Osteoblast (primary cell): ENCODE measurements at regions not wholly inside any gene's neighbourhood (a gene's known extent, or its start where the extent isn't known, plus 50 kb on each side); places are given as distances from the start of the nearest gene placed in this dataset.
A peak's percentile ranks its signal among the peaks of the same experiment; 100 is the strongest.

Experiments
- DNase-seq: peaks from one replicate; pipeline ENCODE4 v3.0.0; 2011; ENCODE audit warnings: low spot score, mixed read lengths; ENCODE audit not compliant: insufficient read length; ENCODE audit errors: missing footprints
- H2AFZ ChIP-seq: 2 replicates; pipeline ENCODE4 v1.6.0; 2011; ENCODE audit warnings: mild to moderate bottlenecking, low read length
- H3K27ac ChIP-seq: 2 replicates; pipeline ENCODE4 v1.5.1; 2011; ENCODE audit warnings: mild to moderate bottlenecking, low read depth, low read length, moderate library complexity
- H3K27me3 ChIP-seq: 2 replicates; pipeline ENCODE4 v1.6.0; 2012; ENCODE audit warnings: mild to moderate bottlenecking, control low read depth, inconsistent platforms, low read length, moderate library complexity; ENCODE audit not compliant: insufficient read depth
- H3K36me3 ChIP-seq: 2 replicates; pipeline ENCODE4 v1.5.1; 2011; ENCODE audit warnings: mild to moderate bottlenecking, low read length, control low read depth, moderate library complexity; ENCODE audit not compliant: insufficient read depth
- H3K4me1 ChIP-seq: 2 replicates; pipeline ENCODE4 v1.5.1; 2011; ENCODE audit warnings: mild to moderate bottlenecking, low read length, control low read depth, moderate library complexity; ENCODE audit not compliant: insufficient read depth
- H3K4me2 ChIP-seq: 2 replicates; pipeline ENCODE4 v1.6.0; 2011; ENCODE audit warnings: mild to moderate bottlenecking, low read length; ENCODE audit not compliant: insufficient read depth
- H3K4me3 ChIP-seq: fragments of 200-600 bp; sonication (generic); 3 replicates; pipeline ENCODE4 v1.5.1; 2012; ENCODE audit warnings: mild to moderate bottlenecking, low read length, inconsistent platforms; ENCODE audit not compliant: insufficient read depth
- H3K79me2 ChIP-seq: 2 replicates; pipeline ENCODE4 v1.6.0; 2012; ENCODE audit warnings: mild to moderate bottlenecking, low read length, control low read depth, inconsistent platforms; ENCODE audit not compliant: insufficient read depth
- H3K9me3 ChIP-seq: 2 replicates; pipeline ENCODE4 v1.5.1; 2011; ENCODE audit warnings: low read depth, low read length, control low read depth
- H4K20me1 ChIP-seq: 2 replicates; pipeline ENCODE4 v1.6.0; 2012; ENCODE audit warnings: mild to moderate bottlenecking, low read length, control low read depth; ENCODE audit not compliant: insufficient read depth
- CTCF ChIP-seq: IDR thresholded peaks from 2 replicates; pipeline ENCODE4 v1.5.1; 2011; ENCODE audit warnings: mild to moderate bottlenecking, low read depth, low read length, moderate library complexity; ENCODE audit errors: extremely low read depth

GRCh38 chr10:124271676-124272075 is 147.0 kb downstream of the OAT start:
- Histone ChIP-seq H3K4me3 (no peak overlapping the region), H3K4me2 (no peak overlapping the region), H3K9me3 (peaks cover 19% of the 10 kb centered on the region), H2AFZ (no peak overlapping the region), H3K36me3 (no peaks in the 10 kb centered on the region), H3K4me1 (peaks cover 9% of the 10 kb centered on the region), H4K20me1 (no peaks in the 10 kb centered on the region), H3K27ac (no peak overlapping the region), H3K79me2 (no peaks in the 10 kb centered on the region), H3K27me3 (peaks cover 4% of the 10 kb centered on the region)
- no peak for TF ChIP-seq CTCF
- DNase-seq: peak; percentile 79

GRCh38 chr10:124270530-124271327 is 148.0 kb downstream of the OAT start:
- Histone ChIP-seq H3K9me3 (peaks cover 19% of the 10 kb centered on the region), H3K4me2 (no peak overlapping the region), H3K36me3 (no peaks in the 10 kb centered on the region), H4K20me1 (no peaks in the 10 kb centered on the region), H3K4me1 (peaks cover 9% of the 10 kb centered on the region), H2AFZ (no peak overlapping the region), H3K4me3 (no peak overlapping the region), H3K27ac (no peak overlapping the region), H3K79me2 (no peaks in the 10 kb centered on the region), H3K27me3 (peaks cover 4% of the 10 kb centered on the region)
- peak; percentile 34 for DNase-seq
- TF ChIP-seq CTCF: no peak

- Histone ChIP-seq H3K4me2 (no peak overlapping the region), H3K9me3 (peaks cover 19% of the 10 kb centered on the region), H2AFZ (no peak overlapping the region), H3K79me2 (no peaks in the 10 kb centered on the region), H3K27me3 (no peaks in the 10 kb centered on the region), H3K4me3 (no peak overlapping the region), H4K20me1 (no peaks in the 10 kb centered on the region), H3K36me3 (no peaks in the 10 kb centered on the region), H3K27ac (no peak overlapping the region), H3K4me1 (peaks cover 9% of the 10 kb centered on the region)
- peak; percentile 56 for DNase-seq
- TF ChIP-seq CTCF: no peak
Observed at GRCh38 chr10:124268976-124269375, 149.7 kb downstream of the OAT start.

- Histone ChIP-seq H3K27me3 (peaks cover 2% of the 10 kb centered on the region), H3K9me3 (peaks cover 12% of the 10 kb centered on the region), H3K4me3 (no peak overlapping the region), H3K27ac (no peak overlapping the region), H3K4me1 (peaks cover 9% of the 10 kb centered on the region), H3K36me3 (no peaks in the 10 kb centered on the region), H4K20me1 (no peaks in the 10 kb centered on the region), H3K4me2 (no peak overlapping the region), H2AFZ (peak overlapping the region; percentile 65), H3K79me2 (no peaks in the 10 kb centered on the region)
- peak; percentile 51 for DNase-seq
- TF ChIP-seq CTCF: no peak
Observed at GRCh38 chr10:124267911-124268549, 150.7 kb downstream of the OAT start.
